DOHH2 (cell line): ENCODE measurements at regions not wholly inside any gene's neighbourhood (a gene's known extent, or its start where the extent isn't known, plus 50 kb on each side); places are given as distances from the start of the nearest gene placed in this dataset.
"Not testable (repeated sequence)": the region's sequence is repeated elsewhere in the genome, so short reads cannot be mapped to it uniquely, and the experiment has no call there.

Source experiments
- H3F3A ChIP-seq: fragments of 200-600 bp; sonication (generic), shearing (Covaris generic); 2 replicates; pipeline ENCODE4 v1.6.0; 2016; ENCODE audit warnings: antibody characterized with exemption, mild to moderate bottlenecking; ENCODE audit not compliant: control insufficient read depth, insufficient read depth
- H3K27ac ChIP-seq: fragments of 200-600 bp; sonication (generic); 2 replicates; pipeline ENCODE4 v1.5.1; 2014; ENCODE audit warnings: low read depth, mild to moderate bottlenecking, low read length, moderate library complexity
- H3K27me3 ChIP-seq: fragments of 200-600 bp; sonication (generic); 2 replicates; pipeline ENCODE4 v1.6.1; 2014; ENCODE audit warnings: mild to moderate bottlenecking, low read length, mixed read lengths; ENCODE audit not compliant: control insufficient read depth
- H3K36me3 ChIP-seq: fragments of 200-600 bp; sonication (generic); 2 replicates; pipeline ENCODE4 v1.6.1; 2014; ENCODE audit warnings: mild to moderate bottlenecking, low read length, moderate library complexity, mixed read lengths; ENCODE audit not compliant: control insufficient read depth
- H3K4me1 ChIP-seq: fragments of 200-600 bp; sonication (generic); 2 replicates; pipeline ENCODE4 v1.6.1; 2014; ENCODE audit warnings: mild to moderate bottlenecking, low read length, mixed read lengths; ENCODE audit not compliant: control insufficient read depth
- H3K4me2 ChIP-seq: fragments of 200-600 bp; sonication (generic); 2 replicates; pipeline ENCODE4 v1.6.0; 2014; ENCODE audit warnings: mild to moderate bottlenecking, low read length, moderate library complexity
- H3K4me3 ChIP-seq: fragments of 200-600 bp; sonication (generic); 2 replicates; pipeline ENCODE4 v1.5.1; 2014; ENCODE audit warnings: mild to moderate bottlenecking, low read length, mixed read lengths
- H3K79me2 ChIP-seq: fragments of 200-600 bp; sonication (generic); 2 replicates; pipeline ENCODE4 v1.6.1; 2014; ENCODE audit warnings: mild to moderate bottlenecking, low read length, mixed read lengths; ENCODE audit not compliant: control insufficient read depth
- H3K9me2 ChIP-seq: fragments of 200-600 bp; sonication (generic); replicated peaks from 2 replicates; pipeline ENCODE4 v1.6.1; 2014; ENCODE audit warnings: mild to moderate bottlenecking, low read length, mixed read lengths; ENCODE audit not compliant: control insufficient read depth
- H3K9me3 ChIP-seq: fragments of 200-600 bp; sonication (generic); 2 replicates; pipeline ENCODE4 v1.6.1; 2014; ENCODE audit warnings: antibody characterized with exemption, low read length, mixed read lengths; ENCODE audit not compliant: control insufficient read depth, insufficient read depth
- H4K20me1 ChIP-seq: fragments of 200-600 bp; sonication (generic); 2 replicates; pipeline ENCODE4 v1.6.0; 2014; ENCODE audit warnings: low read depth, mild to moderate bottlenecking, antibody characterized with exemption, low read length, moderate library complexity; ENCODE audit not compliant: control insufficient read depth, insufficient read depth
- CTCF ChIP-seq: fragments of 200-600 bp; sonication (generic); IDR thresholded peaks from one replicate; pipeline ENCODE4 v1.5.1; 2014; ENCODE audit warnings: antibody characterized with exemption, mild to moderate bottlenecking, low read depth, low read length; ENCODE audit not compliant: poor library complexity, severe bottlenecking
- EZH2phosphoT487 ChIP-seq: fragments of 200-600 bp; sonication (generic); IDR thresholded peaks from 2 replicates; pipeline ENCODE4 v1.6.1; 2017; ENCODE audit warnings: borderline replicate concordance, mild to moderate bottlenecking, antibody characterized with exemption, low read length, moderate library complexity, mixed read lengths

DNA sequence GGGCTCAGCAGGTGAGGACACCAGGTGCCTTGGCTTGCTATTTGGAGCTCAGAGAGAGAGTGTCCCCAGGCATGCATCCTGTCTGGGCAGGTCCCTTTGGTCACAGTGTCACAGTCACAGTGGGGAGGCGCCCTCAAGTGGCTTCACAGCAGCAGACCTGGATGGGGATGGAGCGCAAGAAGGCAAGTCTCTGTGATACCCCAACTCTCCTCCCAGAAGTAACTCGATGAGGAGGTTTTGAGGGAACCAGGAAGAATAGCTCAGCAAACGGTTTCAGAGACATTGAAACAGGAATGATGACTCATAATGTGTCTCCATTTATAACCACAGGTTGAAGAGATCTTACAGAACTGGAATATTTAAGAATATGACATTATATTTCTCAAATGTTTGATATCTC is 66.5 kb upstream of the SH3GL3 start:
- no peak overlapping the region for H3K4me3 ChIP-seq
- no peaks in the 10 kb centered on the region for H3F3A ChIP-seq
- H4K20me1 ChIP-seq = no peaks in the 10 kb centered on the region
- H3K9me3 ChIP-seq = no peaks in the 10 kb centered on the region
- H3K36me3 ChIP-seq = no peaks in the 10 kb centered on the region
- no peak overlapping the region for H3K4me2 ChIP-seq
- H3K27me3 ChIP-seq = no peaks in the 10 kb centered on the region
- TF ChIP-seq EZH2phosphoT487 (no peak), CTCF (peak; percentile 41)
- H3K4me1 ChIP-seq = no peaks in the 10 kb centered on the region
- H3K9me2 ChIP-seq = no peaks in the 10 kb centered on the region
- no peak overlapping the region for H3K27ac ChIP-seq
- no peaks in the 10 kb centered on the region for H3K79me2 ChIP-seq

GRCh38 chr15:83383608-83384139 is 63.5 kb upstream of the SH3GL3 start:
- H3K4me2 ChIP-seq, H3F3A ChIP-seq, H3K79me2 ChIP-seq, H3K9me3 ChIP-seq, H3K4me3 ChIP-seq, H3K27me3 ChIP-seq, H4K20me1 ChIP-seq, H3K4me1 ChIP-seq, H3K36me3 ChIP-seq, H3K9me2 ChIP-seq, H3K27ac ChIP-seq: not testable (repeated sequence)

DNA sequence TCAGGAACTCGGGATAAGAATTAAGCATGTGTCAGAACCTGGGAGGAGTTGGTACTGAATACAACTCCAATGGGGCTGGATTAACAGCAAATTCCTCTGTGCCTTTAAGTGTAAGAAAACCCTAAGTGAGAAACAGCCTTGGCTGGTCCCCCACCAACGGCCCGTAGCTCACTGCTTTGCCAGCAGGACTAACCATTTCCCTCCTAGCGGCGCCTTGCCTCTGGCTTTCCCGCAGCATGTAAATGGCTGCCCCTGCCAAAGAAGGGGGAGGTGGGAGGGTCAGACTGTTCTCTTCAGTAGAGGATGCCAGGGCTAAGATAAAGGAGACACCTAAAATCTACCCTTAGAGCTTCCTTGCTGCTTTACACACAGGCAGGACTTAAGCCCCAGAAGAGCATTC is 51.0 kb upstream of the SH3GL3 start:
- Histone ChIP-seq H3K27ac (no peak overlapping the region), H3K27me3 (no peaks in the 10 kb centered on the region), H3K9me2 (no peaks in the 10 kb centered on the region), H3K79me2 (no peaks in the 10 kb centered on the region), H3K9me3 (no peaks in the 10 kb centered on the region), H4K20me1 (no peaks in the 10 kb centered on the region), H3K4me3 (no peak overlapping the region), H3K36me3 (no peaks in the 10 kb centered on the region), H3K4me1 (no peaks in the 10 kb centered on the region), H3F3A (no peaks in the 10 kb centered on the region), H3K4me2 (no peak overlapping the region)
- no peak for TF ChIP-seq CTCF
